OCI-LY7 (cell line): ENCODE measurements at regions not wholly inside any gene's neighbourhood (a gene's known extent, or its start where the extent isn't known, plus 50 kb on each side); places are given as distances from the start of the nearest gene placed in this dataset.

Experiments used
- BruUV-seq: library from RNA; stranded (reverse); fragments of 400-500 nt; replicated peaks from 2 replicates; lab custom pipeline; 2021; lab: Mats Ljungman, UMichigan
- CTCF ChIA-PET: fragments of 300-600 bp; sonication (Branson Sonifier 250); formaldehyde crosslinking; loops from one replicate; lab custom pipeline; 2022; ENCODE audit warnings: antibody characterized with exemption; ENCODE audit not compliant: unreplicated experiment; lab: Charles Lee
- POLR2A ChIA-PET: fragments of 300-600 bp; sonication (Branson Sonifier 250); formaldehyde crosslinking; loops from one replicate; lab custom pipeline; 2022; ENCODE audit warnings: antibody characterized with exemption; lab: Charles Lee
- DNase-seq: peaks from one replicate; pipeline ENCODE4 v3.0.0-alpha.2; 2015; ENCODE audit warnings: low spot score
- H2AFZ ChIP-seq: fragments of 200-600 bp; sonication (generic), shearing (Covaris generic); 2 replicates; pipeline ENCODE4 v1.6.1; 2014; ENCODE audit warnings: mild to moderate bottlenecking, antibody characterized with exemption, low read length, moderate library complexity
- H3K27ac ChIP-seq: fragments of 200-600 bp; sonication (generic); 2 replicates; pipeline ENCODE4 v1.5.1; 2014; ENCODE audit warnings: mixed run types, low read depth, mild to moderate bottlenecking, moderate library complexity, low read length, inconsistent platforms; ENCODE audit not compliant: poor library complexity, severe bottlenecking
- H3K36me3 ChIP-seq: fragments of 200-600 bp; sonication (generic); 2 replicates; pipeline ENCODE4 v1.6.1; 2014; ENCODE audit warnings: mild to moderate bottlenecking, antibody characterized with exemption, low read length, moderate library complexity, mixed read lengths; ENCODE audit not compliant: insufficient read depth
- H3K4me1 ChIP-seq: fragments of 200-600 bp; sonication (generic); 2 replicates; pipeline ENCODE4 v1.5.1; 2014; ENCODE audit warnings: mild to moderate bottlenecking, low read length; ENCODE audit not compliant: insufficient read depth, poor library complexity, severe bottlenecking
- H3K4me2 ChIP-seq: fragments of 200-600 bp; sonication (generic); 2 replicates; pipeline ENCODE4 v1.6.1; 2014; ENCODE audit warnings: mild to moderate bottlenecking, low read length
- H3K4me3 ChIP-seq: fragments of 200-600 bp; sonication (generic); 2 replicates; pipeline ENCODE4 v1.5.1; 2014; ENCODE audit warnings: mild to moderate bottlenecking, low read depth, low read length; ENCODE audit not compliant: poor library complexity, severe bottlenecking
- H3K79me2 ChIP-seq: fragments of 200-600 bp; sonication (generic); 2 replicates; pipeline ENCODE4 v1.6.1; 2016; ENCODE audit warnings: low read depth, mild to moderate bottlenecking, low read length, moderate library complexity, mixed read lengths; ENCODE audit not compliant: insufficient read depth
- H3K9me2 ChIP-seq: fragments of 200-600 bp; sonication (generic); 2 replicates; pipeline ENCODE4 v1.6.1; 2016; ENCODE audit warnings: mild to moderate bottlenecking, low read length, mixed read lengths; ENCODE audit not compliant: insufficient read depth
- H3K9me3 ChIP-seq: fragments of 200-600 bp; sonication (generic); 2 replicates; pipeline ENCODE4 v1.6.1; 2014; ENCODE audit warnings: mild to moderate bottlenecking, mixed run types, low read length, mixed read lengths
- H4K20me1 ChIP-seq: fragments of 200-600 bp; sonication (generic); 2 replicates; pipeline ENCODE4 v1.6.1; 2014; ENCODE audit warnings: mild to moderate bottlenecking, antibody characterized with exemption, low read length, moderate library complexity, mixed read lengths; ENCODE audit not compliant: insufficient read depth
- CTCF ChIP-seq: fragments of 200-600 bp; sonication (generic); conservative IDR thresholded peaks from 2 replicates; pipeline ENCODE4 v1.5.1; 2014; ENCODE audit warnings: mild to moderate bottlenecking, antibody characterized with exemption, low read length, moderate library complexity, mixed read lengths
- EZH2phosphoT487 ChIP-seq: fragments of 200-600 bp; sonication (generic); IDR thresholded peaks from 2 replicates; pipeline ENCODE4 v1.6.1; 2018; ENCODE audit warnings: low read depth, borderline replicate concordance, mild to moderate bottlenecking, mixed run types, antibody characterized with exemption, low read length, moderate library complexity, mixed read lengths
- intact Hi-C: fragments of 100-400 bp; cut with micrococcal nuclease; formaldehyde crosslinking; loops from one replicate; pipeline ENCODE4 v1.10.0; 2022; ENCODE audit not compliant: unreplicated experiment

DNA sequence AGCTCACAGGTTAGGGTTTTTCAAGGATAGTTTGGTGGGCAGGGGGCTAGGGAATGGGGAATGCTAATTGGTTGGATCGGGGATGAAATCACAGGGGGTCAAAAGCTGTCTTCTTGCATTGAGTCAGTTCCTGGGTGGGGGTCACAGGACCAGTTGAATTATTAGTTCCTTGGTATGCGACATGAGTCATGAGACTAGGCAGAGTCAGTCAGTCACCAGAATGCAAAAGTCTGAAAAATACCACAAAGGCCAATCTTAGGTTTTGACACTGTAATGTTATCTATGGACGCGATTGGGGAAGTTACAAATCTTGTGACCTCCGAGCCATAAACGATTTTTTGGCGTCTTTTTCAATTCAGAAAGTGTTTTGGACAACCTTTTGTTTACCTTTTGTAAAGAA is 101.2 kb downstream of the ZNF519 start:
- CTCF ChIA-PET: no interaction called here
- no peaks in the 10 kb centered on the region for H3K9me3 ChIP-seq
- H3K79me2 ChIP-seq: no peaks in the 10 kb centered on the region
- no peaks in the 10 kb centered on the region for H3K4me1 ChIP-seq
- TF ChIP-seq CTCF (no peak), EZH2phosphoT487 (no peak)
- BruUV-seq: no TSS peak
- no peaks in the 10 kb centered on the region for H3K36me3 ChIP-seq
- no peak for DNase-seq
- no peak overlapping the region for H3K4me2 ChIP-seq
- H3K9me2 ChIP-seq: no peaks in the 10 kb centered on the region
- intact Hi-C loops: no loop called here
- POLR2A ChIA-PET: no interaction called here
- no peak overlapping the region for H3K4me3 ChIP-seq
- H2AFZ ChIP-seq: no peak overlapping the region
- H3K27ac ChIP-seq: no peak overlapping the region
- no peaks in the 10 kb centered on the region for H4K20me1 ChIP-seq

DNA sequence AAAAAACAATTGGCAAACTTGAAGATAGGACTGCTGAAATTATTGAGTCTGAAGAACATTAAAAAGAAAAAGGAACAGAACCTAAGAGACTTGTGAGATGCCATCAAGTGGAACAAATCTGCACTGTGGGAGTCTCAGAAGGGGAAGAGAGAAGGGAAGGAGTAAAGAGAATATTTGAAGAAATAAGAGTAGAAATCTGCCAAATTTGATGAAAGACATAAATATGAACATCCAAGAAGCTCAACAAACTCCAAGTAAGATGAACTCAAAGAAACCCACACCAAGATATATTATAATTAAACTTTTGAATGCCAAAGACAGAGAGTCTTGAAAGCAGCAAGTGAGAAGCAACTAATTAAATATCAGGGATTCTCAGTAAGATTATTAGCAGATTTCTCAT is 102.7 kb downstream of the ZNF519 start:
- Histone ChIP-seq H3K4me1 (no peaks in the 10 kb centered on the region), H3K9me2 (no peaks in the 10 kb centered on the region), H3K4me2 (no peak overlapping the region), H2AFZ (no peak overlapping the region), H3K36me3 (no peaks in the 10 kb centered on the region), H3K79me2 (no peaks in the 10 kb centered on the region), H3K4me3 (no peak overlapping the region), H3K27ac (no peak overlapping the region), H4K20me1 (no peaks in the 10 kb centered on the region), H3K9me3 (no peaks in the 10 kb centered on the region)
- BruUV-seq: no TSS peak
- ChIA-PET CTCF (no interaction called here), POLR2A (no interaction called here)
- no peak for DNase-seq
- intact Hi-C loops: loop anchor here (10.0 kb wide), 1 partner anchor 215 kb away; no protein-coding TSS in a partner anchor
- TF ChIP-seq CTCF: no peak
- no peak for TF ChIP-seq EZH2phosphoT487

DNA sequence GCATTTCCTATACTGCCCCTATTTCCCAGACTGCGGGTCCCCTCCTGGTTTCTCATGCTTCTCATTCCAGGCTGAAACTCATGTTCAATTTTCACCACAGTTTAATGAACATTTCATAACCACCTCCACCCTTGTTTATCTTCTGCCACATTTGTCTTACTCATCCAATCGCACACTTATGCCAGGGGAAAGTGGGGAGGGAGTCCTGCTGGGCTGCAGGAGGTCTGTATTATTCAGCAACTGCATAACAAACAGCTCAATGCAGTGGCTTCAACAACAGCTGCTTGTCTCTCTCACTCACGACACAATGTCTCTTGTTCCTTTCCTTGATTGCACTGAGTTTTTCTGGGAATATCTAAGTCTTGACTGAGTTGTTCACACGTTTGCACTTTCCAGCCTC is 106.0 kb downstream of the ZNF519 start:
- intact Hi-C loops: loop anchor here (10.0 kb wide), 1 partner anchor 211 kb away; no protein-coding TSS in a partner anchor
- Histone ChIP-seq H3K4me2 (no peak overlapping the region), H3K27ac (no peak overlapping the region), H3K9me3 (no peaks in the 10 kb centered on the region), H3K79me2 (no peaks in the 10 kb centered on the region), H2AFZ (no peak overlapping the region), H3K9me2 (no peaks in the 10 kb centered on the region), H3K36me3 (no peaks in the 10 kb centered on the region), H3K4me1 (no peaks in the 10 kb centered on the region), H4K20me1 (no peaks in the 10 kb centered on the region), H3K4me3 (no peak overlapping the region)
- ChIA-PET POLR2A (no interaction called here), CTCF (interaction anchor here (0.5 kb wide), 1 partner anchor 193 kb away, joined by 5 read pairs; no protein-coding TSS in a partner anchor)
- BruUV-seq: no TSS peak
- TF ChIP-seq EZH2phosphoT487 (no peak), CTCF (no peak)
- no peak for DNase-seq
